ENCODE measurements at regions not wholly inside any gene's neighbourhood (a gene's known extent, or its start where the extent isn't known, plus 50 kb on each side); places are given as distances from the start of the nearest gene placed in this dataset.

DNA sequence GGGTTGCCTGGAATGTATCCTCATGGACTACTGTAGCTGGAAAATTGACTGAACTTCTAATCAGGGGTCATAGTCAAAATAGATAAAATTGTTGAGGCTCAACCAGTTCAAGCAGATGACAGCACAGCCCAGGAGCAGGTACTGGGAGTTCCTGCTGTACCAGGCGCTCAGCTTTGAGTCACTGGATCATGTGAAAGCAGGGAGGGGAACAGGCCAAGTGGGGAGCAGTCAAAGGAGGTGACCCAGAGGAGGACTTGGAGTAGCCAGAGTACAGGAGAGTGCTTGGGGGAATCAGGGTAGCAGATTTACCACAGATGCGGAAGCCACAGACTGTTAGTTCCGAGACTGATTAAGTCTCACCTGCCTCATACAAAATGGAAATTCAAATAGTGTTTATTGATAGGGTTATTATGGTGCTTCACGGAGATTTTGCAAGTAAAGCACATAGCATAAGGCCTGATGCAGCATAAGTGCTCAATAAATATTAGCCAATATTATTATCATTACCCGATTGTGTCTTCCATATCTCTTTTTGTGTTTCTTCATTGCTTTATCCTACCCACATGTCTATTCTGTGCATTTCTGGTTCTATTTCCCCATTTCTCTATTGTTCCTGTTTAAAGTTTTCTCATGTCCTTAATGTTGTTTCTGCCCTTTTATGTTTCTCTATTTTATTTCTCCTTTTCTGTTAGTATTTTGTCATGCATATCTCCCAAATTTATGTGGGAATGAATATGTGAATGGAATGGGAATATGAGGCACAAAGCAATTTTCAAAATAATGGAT, 369.2 kb upstream of the MCTP2 start:
- TF ChIP-seq, protein P1, sequence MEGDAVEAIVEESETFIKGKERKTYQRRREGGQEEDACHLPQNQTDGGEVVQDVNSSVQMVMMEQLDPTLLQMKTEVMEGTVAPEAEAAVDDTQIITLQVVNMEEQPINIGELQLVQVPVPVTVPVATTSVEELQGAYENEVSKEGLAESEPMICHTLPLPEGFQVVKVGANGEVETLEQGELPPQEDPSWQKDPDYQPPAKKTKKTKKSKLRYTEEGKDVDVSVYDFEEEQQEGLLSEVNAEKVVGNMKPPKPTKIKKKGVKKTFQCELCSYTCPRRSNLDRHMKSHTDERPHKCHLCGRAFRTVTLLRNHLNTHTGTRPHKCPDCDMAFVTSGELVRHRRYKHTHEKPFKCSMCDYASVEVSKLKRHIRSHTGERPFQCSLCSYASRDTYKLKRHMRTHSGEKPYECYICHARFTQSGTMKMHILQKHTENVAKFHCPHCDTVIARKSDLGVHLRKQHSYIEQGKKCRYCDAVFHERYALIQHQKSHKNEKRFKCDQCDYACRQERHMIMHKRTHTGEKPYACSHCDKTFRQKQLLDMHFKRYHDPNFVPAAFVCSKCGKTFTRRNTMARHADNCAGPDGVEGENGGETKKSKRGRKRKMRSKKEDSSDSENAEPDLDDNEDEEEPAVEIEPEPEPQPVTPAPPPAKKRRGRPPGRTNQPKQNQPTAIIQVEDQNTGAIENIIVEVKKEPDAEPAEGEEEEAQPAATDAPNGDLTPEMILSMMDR (IDR thresholded peaks at IDR 0.05), result no peak
- TF ChIP-seq EP300 (IDR thresholded peaks at IDR 0.05), result peak in 1 of 2 donors; percentile 10

Measured in tibial nerve (tissue), 4 donors.